ENCODE measurements at regions not wholly inside any gene's neighbourhood (a gene's known extent, or its start where the extent isn't known, plus 50 kb on each side); places are given as distances from the start of the nearest gene placed in this dataset.

- intact Hi-C loops (cut with DNase I; ENCODE audit: low total_unique reads): no loop called here
- WGBS, 5 donors: 69 to 86% (median 79%) methylated on average over 3 of the region's 3 CpGs
- Histone ChIP-seq H3K27me3 (replicated peaks in 1 of 7) (no peaks in the 10 kb centered on the region), H3K4me1 (no peaks in the 10 kb centered on the region), H3K27ac (no peak overlapping the region), H3K36me3 (no peaks in the 10 kb centered on the region), H3K4me3 (no peak overlapping the region), H3K9me3 (peaks cover 0 to 30% (median 2%) of the 10 kb centered on the region in 8 donors)
- no peak for DNase-seq
- no peak for TF ChIP-seq CTCF (IDR thresholded peaks at IDR 0.05 in 8 of 11, conservative IDR thresholded peaks at IDR 0.05 in 3 of 11)
These were observed 1055.2 kb upstream of the POT1 start for GRCh38 chr7:125984795-125985194.

- TF ChIP-seq POLR2AphosphoS5 (IDR thresholded peaks at IDR 0.05) (no peak), CTCF (IDR thresholded peaks at IDR 0.05 in 8 of 11, conservative IDR thresholded peaks at IDR 0.05 in 3 of 11) (no peak), POLR2A (IDR thresholded peaks at IDR 0.05) (no peak)
- H3K36me3 ChIP-seq: no peaks in the 10 kb centered on the region
- WGBS, 5 donors: 63 to 79% (median 68%) methylated on average over 2 of the region's 2 CpGs
- intact Hi-C loops (cut with DNase I; ENCODE audit: low total_unique reads): no loop called here
- no peak overlapping the region for H3K4me3 ChIP-seq
- H3K27me3 ChIP-seq (replicated peaks in 1 of 7): no peaks in the 10 kb centered on the region
- no peak for DNase-seq
- no peaks in the 10 kb centered on the region for H3K9me3 ChIP-seq
- H3K4me1 ChIP-seq: no peaks in the 10 kb centered on the region
- no peak overlapping the region for H3K27ac ChIP-seq
These were observed 1042.0 kb upstream of the POT1 start for GRCh38 chr7:125971656-125972055.

GRCh38 chr7:125966278-125967048 lies 1036.8 kb upstream of the POT1 start:
- H3K9me3 ChIP-seq: no peaks in the 10 kb centered on the region
- TF ChIP-seq POLR2AphosphoS5 (IDR thresholded peaks at IDR 0.05) (no peak), CTCF (IDR thresholded peaks at IDR 0.05 in 8 of 11, conservative IDR thresholded peaks at IDR 0.05 in 3 of 11) (no peak), POLR2A (IDR thresholded peaks at IDR 0.05) (no peak)
- H3K27ac ChIP-seq: no peak overlapping the region
- no peak overlapping the region for H3K4me3 ChIP-seq
- no peaks in the 10 kb centered on the region for H3K36me3 ChIP-seq
- 71 to 95% (median 74%) methylated on average over 1 of the region's 1 CpG for WGBS, 5 donors
- intact Hi-C loops (cut with DNase I; ENCODE audit: low total_unique reads): no loop called here
- H3K27me3 ChIP-seq (replicated peaks in 1 of 7): no peaks in the 10 kb centered on the region
- no peaks in the 10 kb centered on the region for H3K4me1 ChIP-seq
- no peak for DNase-seq

GRCh38 chr7:125934955-125935354 lies 1005.3 kb upstream of the POT1 start:
- H3K9me3 ChIP-seq: peaks cover 0 to 20% (median 6%) of the 10 kb centered on the region in 8 donors
- no peak overlapping the region for H3K27ac ChIP-seq
- no peaks in the 10 kb centered on the region for H3K27me3 ChIP-seq (replicated peaks in 1 of 7)
- TF ChIP-seq POLR2AphosphoS5 (IDR thresholded peaks at IDR 0.05) (no peak), CTCF (IDR thresholded peaks at IDR 0.05 in 8 of 11, conservative IDR thresholded peaks at IDR 0.05 in 3 of 11) (no peak), POLR2A (IDR thresholded peaks at IDR 0.05) (no peak)
- 27 to 51% (median 38%) methylated on average over 1 of the region's 1 CpG for WGBS, 5 donors
- H3K36me3 ChIP-seq: no peaks in the 10 kb centered on the region
- intact Hi-C loops (cut with DNase I; ENCODE audit: low total_unique reads): no loop called here
- no peak overlapping the region for H3K4me3 ChIP-seq
- DNase-seq: no peak
- no peaks in the 10 kb centered on the region for H3K4me1 ChIP-seq

All from spleen (tissue), 11 donors.